ENCODE measurements at regions not wholly inside any gene's neighbourhood (a gene's known extent, or its start where the extent isn't known, plus 50 kb on each side); places are given as distances from the start of the nearest gene placed in this dataset.

- H3K27me3 ChIP-seq (ENCODE audit: control insufficient read depth, insufficient read depth, low read length): no peaks in the 10 kb centered on the region
- DNase-seq (ENCODE audit: low read depth): no peak
- no peaks in the 10 kb centered on the region for H3K36me3 ChIP-seq (ENCODE audit: control insufficient read depth, insufficient read depth, low read length)
- TF ChIP-seq CTCF (IDR thresholded peaks at IDR 0.05; ENCODE audit: insufficient read depth, low read length, poor library complexity, severe bottlenecking): no peak
- H3K4me3 ChIP-seq (ENCODE audit: low read depth, low read length): no peak overlapping the region
Measured at GRCh38 chr10:129107525-129107924, 359.5 kb upstream of the MGMT start.

GRCh38 chr10:129108378-129108777 lies 358.7 kb upstream of the MGMT start:
- TF ChIP-seq CTCF (IDR thresholded peaks at IDR 0.05; ENCODE audit: insufficient read depth, low read length, poor library complexity, severe bottlenecking): no peak
- Histone ChIP-seq H3K4me3 (ENCODE audit: low read depth, low read length) (no peak overlapping the region), H3K27me3 (ENCODE audit: control insufficient read depth, insufficient read depth, low read length) (no peaks in the 10 kb centered on the region), H3K36me3 (ENCODE audit: control insufficient read depth, insufficient read depth, low read length) (no peaks in the 10 kb centered on the region)
- DNase-seq (ENCODE audit: low read depth): no peak

- DNase-seq (ENCODE audit: low read depth): no peak
- Histone ChIP-seq H3K4me3 (ENCODE audit: low read depth, low read length) (no peak overlapping the region), H3K27me3 (ENCODE audit: control insufficient read depth, insufficient read depth, low read length) (no peaks in the 10 kb centered on the region), H3K36me3 (ENCODE audit: control insufficient read depth, insufficient read depth, low read length) (no peaks in the 10 kb centered on the region)
- no peak for TF ChIP-seq CTCF (IDR thresholded peaks at IDR 0.05; ENCODE audit: insufficient read depth, low read length, poor library complexity, severe bottlenecking)
Measured at GRCh38 chr10:129108994-129109393, 358.0 kb upstream of the MGMT start.

GRCh38 chr10:129110780-129111179 lies 356.3 kb upstream of the MGMT start:
- H3K27me3 ChIP-seq (ENCODE audit: control insufficient read depth, insufficient read depth, low read length): no peaks in the 10 kb centered on the region
- no peak overlapping the region for H3K4me3 ChIP-seq (ENCODE audit: low read depth, low read length)
- TF ChIP-seq CTCF (IDR thresholded peaks at IDR 0.05; ENCODE audit: insufficient read depth, low read length, poor library complexity, severe bottlenecking): no peak
- DNase-seq (ENCODE audit: low read depth): no peak
- no peaks in the 10 kb centered on the region for H3K36me3 ChIP-seq (ENCODE audit: control insufficient read depth, insufficient read depth, low read length)

- no peak for DNase-seq (ENCODE audit: low read depth)
- TF ChIP-seq CTCF (IDR thresholded peaks at IDR 0.05; ENCODE audit: insufficient read depth, low read length, poor library complexity, severe bottlenecking): no peak
- H3K4me3 ChIP-seq (ENCODE audit: low read depth, low read length): no peak overlapping the region
- H3K36me3 ChIP-seq (ENCODE audit: control insufficient read depth, insufficient read depth, low read length): no peaks in the 10 kb centered on the region
- H3K27me3 ChIP-seq (ENCODE audit: control insufficient read depth, insufficient read depth, low read length): no peaks in the 10 kb centered on the region
Measured at GRCh38 chr10:129111922-129112321, 355.1 kb upstream of the MGMT start.

- H3K36me3 ChIP-seq (ENCODE audit: control insufficient read depth, insufficient read depth, low read length): no peaks in the 10 kb centered on the region
- no peak for TF ChIP-seq CTCF (IDR thresholded peaks at IDR 0.05; ENCODE audit: insufficient read depth, low read length, poor library complexity, severe bottlenecking)
- H3K4me3 ChIP-seq (ENCODE audit: low read depth, low read length): no peak overlapping the region
- no peak for DNase-seq (ENCODE audit: low read depth)
- no peaks in the 10 kb centered on the region for H3K27me3 ChIP-seq (ENCODE audit: control insufficient read depth, insufficient read depth, low read length)
Measured at GRCh38 chr10:129114588-129114987, 352.5 kb upstream of the MGMT start.

All from kidney epithelial cell (primary cell).